BE2C (cell line): ENCODE measurements at regions not wholly inside any gene's neighbourhood (a gene's known extent, or its start where the extent isn't known, plus 50 kb on each side); places are given as distances from the start of the nearest gene placed in this dataset.

Experiments used
- DNase-seq: peaks from one replicate; pipeline ENCODE4 v3.0.0-alpha.2; 2020
- H3K27me3 ChIP-seq: fragments of 250-450 bp; sonication (Bioruptor Pico); 2 replicates; pipeline ENCODE4 v1.5.1; 2020; ENCODE audit warnings: mild to moderate bottlenecking
- H3K36me3 ChIP-seq: fragments of 250-450 bp; sonication (Bioruptor Pico); 2 replicates; pipeline ENCODE4 v1.5.1; 2020; ENCODE audit warnings: mild to moderate bottlenecking
- H3K4me1 ChIP-seq: fragments of 250-450 bp; sonication (Bioruptor Pico); 2 replicates; pipeline ENCODE4 v1.5.1; 2020
- H3K4me3 ChIP-seq: 2 replicates; pipeline ENCODE4 v1.5.1; 2011; ENCODE audit warnings: low read depth, low read length
- H3K9me3 ChIP-seq: fragments of 250-450 bp; sonication (Bioruptor Pico); 2 replicates; pipeline ENCODE4 v1.5.1; 2020
- TF ChIP-seq, protein P1 (sequence below): IDR thresholded peaks from 2 replicates; pipeline ENCODE4 v1.5.1; 2012; ENCODE audit warnings: mild to moderate bottlenecking, low read depth, low read length

GRCh38 chr9:107404161-107404560, 85.4 kb downstream of the KLF4 start:
- Histone ChIP-seq H3K4me3 (no peak overlapping the region), H3K4me1 (no peaks in the 10 kb centered on the region), H3K9me3 (no peaks in the 10 kb centered on the region), H3K36me3 (no peaks in the 10 kb centered on the region), H3K27me3 (no peaks in the 10 kb centered on the region)
- no peak for DNase-seq
- TF ChIP-seq, protein P1, sequence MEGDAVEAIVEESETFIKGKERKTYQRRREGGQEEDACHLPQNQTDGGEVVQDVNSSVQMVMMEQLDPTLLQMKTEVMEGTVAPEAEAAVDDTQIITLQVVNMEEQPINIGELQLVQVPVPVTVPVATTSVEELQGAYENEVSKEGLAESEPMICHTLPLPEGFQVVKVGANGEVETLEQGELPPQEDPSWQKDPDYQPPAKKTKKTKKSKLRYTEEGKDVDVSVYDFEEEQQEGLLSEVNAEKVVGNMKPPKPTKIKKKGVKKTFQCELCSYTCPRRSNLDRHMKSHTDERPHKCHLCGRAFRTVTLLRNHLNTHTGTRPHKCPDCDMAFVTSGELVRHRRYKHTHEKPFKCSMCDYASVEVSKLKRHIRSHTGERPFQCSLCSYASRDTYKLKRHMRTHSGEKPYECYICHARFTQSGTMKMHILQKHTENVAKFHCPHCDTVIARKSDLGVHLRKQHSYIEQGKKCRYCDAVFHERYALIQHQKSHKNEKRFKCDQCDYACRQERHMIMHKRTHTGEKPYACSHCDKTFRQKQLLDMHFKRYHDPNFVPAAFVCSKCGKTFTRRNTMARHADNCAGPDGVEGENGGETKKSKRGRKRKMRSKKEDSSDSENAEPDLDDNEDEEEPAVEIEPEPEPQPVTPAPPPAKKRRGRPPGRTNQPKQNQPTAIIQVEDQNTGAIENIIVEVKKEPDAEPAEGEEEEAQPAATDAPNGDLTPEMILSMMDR = no peak

GRCh38 chr9:107397076-107398044, 92.2 kb downstream of the KLF4 start:
- DNase-seq = no peak
- Histone ChIP-seq H3K4me3 (no peak overlapping the region), H3K4me1 (no peaks in the 10 kb centered on the region), H3K27me3 (no peaks in the 10 kb centered on the region), H3K9me3 (no peaks in the 10 kb centered on the region), H3K36me3 (no peaks in the 10 kb centered on the region)
- TF ChIP-seq, protein P1 = no peak

DNA sequence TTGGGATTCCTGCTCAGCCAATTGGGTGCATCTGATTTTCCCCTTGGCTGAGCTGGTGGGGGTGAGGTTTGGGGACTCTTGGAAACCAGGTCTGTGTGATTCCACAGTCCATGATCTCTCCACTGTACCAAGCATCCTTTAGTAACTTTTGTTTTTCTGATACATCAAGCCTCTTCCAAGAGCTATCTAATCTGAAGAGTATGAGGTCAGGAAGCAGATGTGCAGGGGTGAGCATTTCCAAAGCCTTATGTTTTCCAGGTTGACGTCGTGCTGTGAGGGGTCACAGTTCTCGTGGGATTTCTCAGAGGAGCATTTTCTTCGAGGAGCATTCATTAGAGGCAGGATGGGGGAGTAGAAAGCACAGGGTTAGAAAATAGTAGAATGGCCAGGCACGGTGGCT, 95.3 kb downstream of the KLF4 start:
- no peak for DNase-seq
- no peaks in the 10 kb centered on the region for H3K36me3 ChIP-seq
- H3K27me3 ChIP-seq = no peaks in the 10 kb centered on the region
- no peaks in the 10 kb centered on the region for H3K4me1 ChIP-seq
- H3K9me3 ChIP-seq = no peaks in the 10 kb centered on the region
- no peak overlapping the region for H3K4me3 ChIP-seq
- TF ChIP-seq, protein P1 = no peak

DNA sequence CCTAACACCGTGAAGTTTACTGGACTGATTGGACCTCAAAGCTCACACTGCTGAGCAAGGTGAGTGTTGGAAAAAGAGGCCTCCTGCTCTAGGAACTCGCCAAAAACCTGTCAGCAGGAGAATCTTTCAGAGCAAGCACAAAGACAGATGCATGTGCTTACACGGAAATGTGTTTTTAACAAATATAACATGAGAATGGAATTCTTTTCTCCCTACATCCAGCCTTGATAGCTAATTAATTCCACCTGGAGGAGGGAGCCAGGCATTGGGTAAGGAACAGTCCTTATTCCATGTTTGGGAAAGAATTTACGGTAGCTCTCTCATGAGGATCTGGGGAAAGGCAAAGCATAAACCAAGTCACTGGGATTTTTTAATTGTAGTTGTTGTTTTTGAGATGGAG, 98.8 kb downstream of the KLF4 start:
- DNase-seq = no peak
- Histone ChIP-seq H3K4me3 (no peak overlapping the region), H3K36me3 (no peaks in the 10 kb centered on the region), H3K9me3 (no peaks in the 10 kb centered on the region), H3K4me1 (no peaks in the 10 kb centered on the region), H3K27me3 (no peaks in the 10 kb centered on the region)
- TF ChIP-seq, protein P1 = no peak

GRCh38 chr9:107390279-107390678, 99.3 kb downstream of the KLF4 start:
- H3K36me3 ChIP-seq = no peaks in the 10 kb centered on the region
- DNase-seq = no peak
- no peak overlapping the region for H3K4me3 ChIP-seq
- H3K27me3 ChIP-seq = no peaks in the 10 kb centered on the region
- TF ChIP-seq, protein P1 = no peak
- H3K9me3 ChIP-seq = no peaks in the 10 kb centered on the region
- H3K4me1 ChIP-seq = no peaks in the 10 kb centered on the region

DNA sequence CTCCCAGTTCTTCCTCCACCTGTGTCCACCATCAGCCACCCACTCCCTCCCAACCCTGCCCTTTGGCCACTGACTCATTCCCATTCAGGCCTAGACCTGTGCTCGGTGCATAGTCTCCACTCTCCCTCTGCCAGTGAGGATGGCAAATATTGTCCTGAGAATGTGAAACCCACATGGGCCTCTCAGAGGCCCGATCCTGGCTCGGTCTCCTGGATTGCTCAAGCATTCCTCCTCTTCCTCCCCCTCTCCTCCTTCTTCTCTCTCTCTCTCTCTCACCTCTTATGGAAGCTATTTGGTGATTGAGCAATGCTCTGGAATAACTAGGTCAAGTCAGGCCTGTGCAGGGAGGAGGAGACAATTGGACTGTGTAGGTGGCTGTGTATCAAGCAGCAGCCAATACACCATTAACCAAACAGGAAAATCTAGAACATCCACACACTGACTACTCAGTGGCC, 99.9 kb downstream of the KLF4 start:
- Histone ChIP-seq H3K27me3 (no peaks in the 10 kb centered on the region), H3K4me1 (no peaks in the 10 kb centered on the region), H3K4me3 (no peak overlapping the region), H3K9me3 (no peaks in the 10 kb centered on the region), H3K36me3 (no peaks in the 10 kb centered on the region)
- no peak for DNase-seq
- TF ChIP-seq, protein P1 = no peak
